Smooth muscle cell (in vitro differentiated cells): ENCODE measurements at regions not wholly inside any gene's neighbourhood (a gene's known extent, or its start where the extent isn't known, plus 50 kb on each side); places are given as distances from the start of the nearest gene placed in this dataset.

Source experiments
- DNase-seq: peaks from one replicate; lab custom pipeline; 2025; ENCODE audit not compliant: unreplicated experiment; lab: John Stamatoyannopoulos, UW
- H2AFZ ChIP-seq: fragments of 200-600 bp; sonication (generic); 2 replicates; pipeline ENCODE4 v1.6.0; 2016; ENCODE audit warnings: antibody characterized with exemption, low read depth, mild to moderate bottlenecking
- H3F3A ChIP-seq: fragments of 200-600 bp; sonication (generic); 2 replicates; pipeline ENCODE4 v1.6.0; 2017; ENCODE audit warnings: antibody characterized with exemption, low read depth
- H3K27ac ChIP-seq: fragments of 200-600 bp; sonication (generic); 2 replicates; pipeline ENCODE4 v1.5.1; 2016; ENCODE audit warnings: low read depth, mild to moderate bottlenecking
- H3K27me3 ChIP-seq: fragments of 200-600 bp; sonication (generic); 2 replicates; pipeline ENCODE4 v1.6.1; 2016; ENCODE audit warnings: low read depth, mild to moderate bottlenecking
- H3K36me3 ChIP-seq: fragments of 200-600 bp; sonication (generic); 2 replicates; pipeline ENCODE4 v1.5.1; 2016; ENCODE audit warnings: low read depth
- H3K4me1 ChIP-seq: fragments of 200-600 bp; sonication (generic); 2 replicates; pipeline ENCODE4 v1.5.1; 2016; ENCODE audit warnings: low read depth
- H3K4me2 ChIP-seq: fragments of 200-600 bp; sonication (generic); 2 replicates; pipeline ENCODE4 v1.6.0; 2016; ENCODE audit warnings: mild to moderate bottlenecking
- H3K4me3 ChIP-seq: fragments of 200-600 bp; sonication (generic); 2 replicates; pipeline ENCODE4 v1.5.1; 2016; ENCODE audit warnings: mild to moderate bottlenecking
- H3K79me2 ChIP-seq: fragments of 200-600 bp; sonication (generic); 2 replicates; pipeline ENCODE4 v1.6.0; 2016; ENCODE audit warnings: low read depth, mild to moderate bottlenecking
- H3K9ac ChIP-seq: fragments of 200-600 bp; sonication (generic); 2 replicates; pipeline ENCODE4 v1.6.0; 2016; ENCODE audit warnings: low read depth
- H3K9me3 ChIP-seq: fragments of 200-600 bp; sonication (generic); replicated peaks from 2 replicates; pipeline ENCODE4 v1.5.1; 2016; ENCODE audit warnings: low read depth
- H4K20me1 ChIP-seq: fragments of 200-600 bp; sonication (generic); 2 replicates; pipeline ENCODE4 v1.6.0; 2016; ENCODE audit warnings: low read depth
- CTCF ChIP-seq: fragments of 200-600 bp; sonication (generic); IDR thresholded peaks from 2 replicates; pipeline ENCODE4 v1.5.1; 2017; ENCODE audit warnings: borderline replicate concordance, mild to moderate bottlenecking, antibody characterized with exemption; ENCODE audit not compliant: insufficient read depth, poor library complexity, severe bottlenecking
- WGBS: methylation state at CpG from one replicate; pipeline ENCODE4 v1.1.7; 2016; ENCODE audit warnings: low lambda C conversion rate; 5-methylcytosine and 5-hydroxymethylcytosine counted together

DNA sequence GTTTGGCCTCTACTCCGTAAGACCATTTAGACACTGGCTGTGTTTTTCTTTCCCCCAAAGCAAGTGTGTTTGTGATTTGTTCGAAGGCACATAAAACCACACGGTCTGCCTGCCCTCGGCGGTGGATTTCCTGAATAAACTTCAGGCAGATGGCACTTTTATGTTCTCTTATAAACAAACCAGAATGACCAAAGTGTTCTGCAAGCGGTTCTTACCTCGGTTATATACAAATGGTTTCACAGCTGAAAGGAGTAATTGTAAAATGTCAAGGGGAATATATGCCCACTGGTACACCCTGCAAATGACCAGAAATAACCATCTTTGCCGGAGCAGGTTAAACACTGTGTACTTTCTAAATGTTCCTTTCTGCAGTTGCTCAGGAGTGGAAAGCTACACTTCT is 1475.8 kb upstream of the TMEM132C start:
- no peak for DNase-seq
- no peaks in the 10 kb centered on the region for H3K27me3 ChIP-seq
- no peak overlapping the region for H3K9ac ChIP-seq
- H3K4me2 ChIP-seq: no peak overlapping the region
- H3K4me3 ChIP-seq: no peak overlapping the region
- no peak overlapping the region for H2AFZ ChIP-seq
- 75% methylated on average over 8 of the region's 8 CpGs for WGBS
- no peaks in the 10 kb centered on the region for H4K20me1 ChIP-seq
- H3K27ac ChIP-seq: no peak overlapping the region
- H3F3A ChIP-seq: no peaks in the 10 kb centered on the region
- H3K79me2 ChIP-seq: no peaks in the 10 kb centered on the region
- H3K36me3 ChIP-seq: no peaks in the 10 kb centered on the region
- no peaks in the 10 kb centered on the region for H3K9me3 ChIP-seq
- TF ChIP-seq CTCF: no peak
- H3K4me1 ChIP-seq: no peaks in the 10 kb centered on the region

- WGBS: 87% methylated on average over 6 of the region's 6 CpGs
These were observed 1474.6 kb upstream of the TMEM132C start for GRCh38 chr12:126792411-126792810.

GRCh38 chr12:126797525-126797924 is 1469.4 kb upstream of the TMEM132C start:
- TF ChIP-seq CTCF: no peak
- WGBS: 80% methylated on average over 5 of the region's 5 CpGs
- DNase-seq: no peak

More at GRCh38 chr12:126792411-126792810, 1474.6 kb upstream of the TMEM132C start:
- DNase-seq: no peak
- TF ChIP-seq CTCF: no peak
- Histone ChIP-seq H3K9me3 (no peaks in the 10 kb centered on the region), H4K20me1 (no peaks in the 10 kb centered on the region), H3F3A (no peaks in the 10 kb centered on the region), H3K4me3 (no peak overlapping the region), H3K9ac (no peak overlapping the region), H3K27me3 (no peaks in the 10 kb centered on the region), H2AFZ (no peak overlapping the region), H3K36me3 (no peaks in the 10 kb centered on the region), H3K4me2 (no peak overlapping the region), H3K79me2 (no peaks in the 10 kb centered on the region), H3K27ac (no peak overlapping the region), H3K4me1 (no peaks in the 10 kb centered on the region)

DNA sequence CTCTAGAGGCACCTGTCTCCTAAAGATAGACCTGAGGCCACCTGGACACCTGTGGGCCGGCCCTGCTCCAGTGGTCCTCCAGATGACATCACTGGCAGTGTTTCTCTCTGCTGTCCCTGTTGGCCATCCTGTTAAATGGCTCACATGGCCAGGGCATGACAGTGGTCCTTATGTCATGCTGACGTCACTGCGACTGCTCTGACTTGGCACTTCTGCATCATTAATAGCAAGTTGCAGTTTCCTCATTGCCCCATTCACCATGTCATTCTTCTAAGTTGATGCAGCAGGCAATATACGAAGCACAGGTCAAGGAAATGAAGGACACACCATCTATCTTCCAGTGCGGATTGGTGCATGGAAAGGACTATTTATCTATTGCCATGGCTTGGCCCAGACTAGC is 1468.5 kb upstream of the TMEM132C start:
- Histone ChIP-seq H3K4me1 (no peaks in the 10 kb centered on the region), H3F3A (no peaks in the 10 kb centered on the region), H3K9ac (no peak overlapping the region), H4K20me1 (no peaks in the 10 kb centered on the region), H2AFZ (no peak overlapping the region), H3K27ac (no peak overlapping the region), H3K36me3 (no peaks in the 10 kb centered on the region), H3K79me2 (no peaks in the 10 kb centered on the region), H3K9me3 (no peaks in the 10 kb centered on the region), H3K4me2 (no peak overlapping the region), H3K4me3 (no peak overlapping the region), H3K27me3 (no peaks in the 10 kb centered on the region)
- no peak for DNase-seq
- no peak for TF ChIP-seq CTCF
- 78% methylated on average over 5 of the region's 5 CpGs for WGBS

More at GRCh38 chr12:126797525-126797924, 1469.4 kb upstream of the TMEM132C start:
- H3K27ac ChIP-seq: no peak overlapping the region
- H3K79me2 ChIP-seq: no peaks in the 10 kb centered on the region
- H3K9me3 ChIP-seq: no peaks in the 10 kb centered on the region
- H3K4me2 ChIP-seq: no peak overlapping the region
- H3K9ac ChIP-seq: no peak overlapping the region
- H3K36me3 ChIP-seq: no peaks in the 10 kb centered on the region
- H4K20me1 ChIP-seq: no peaks in the 10 kb centered on the region
- no peaks in the 10 kb centered on the region for H3F3A ChIP-seq
- no peak overlapping the region for H3K4me3 ChIP-seq
- H3K4me1 ChIP-seq: no peaks in the 10 kb centered on the region
- no peak overlapping the region for H2AFZ ChIP-seq
- no peaks in the 10 kb centered on the region for H3K27me3 ChIP-seq
